ENCODE measurements at regions not wholly inside any gene's neighbourhood (a gene's known extent, or its start where the extent isn't known, plus 50 kb on each side); places are given as distances from the start of the nearest gene placed in this dataset.

DNA sequence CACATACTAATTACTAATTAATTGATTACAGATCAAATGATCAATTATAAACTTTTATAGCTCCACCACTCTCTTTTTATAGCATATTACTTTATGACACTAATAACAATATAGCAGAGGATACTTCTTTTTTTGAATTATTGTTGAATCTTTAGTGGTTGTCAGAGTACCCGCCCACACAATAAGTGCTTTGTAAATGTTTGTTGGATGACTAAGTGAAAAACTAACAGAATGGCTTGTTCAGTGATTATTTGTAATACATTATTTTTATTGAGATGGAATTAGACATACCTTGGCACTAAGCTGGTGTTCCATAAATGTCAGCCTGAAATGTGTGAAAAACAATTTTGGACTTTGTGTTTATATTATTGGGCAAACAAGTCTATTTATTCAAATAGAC is 670.5 kb upstream of the ATXN7L3B start:
- no peak for TF ChIP-seq TCF12 (IDR thresholded peaks at IDR 0.05; ENCODE audit: low read depth)
- TF ChIP-seq, protein P1, sequence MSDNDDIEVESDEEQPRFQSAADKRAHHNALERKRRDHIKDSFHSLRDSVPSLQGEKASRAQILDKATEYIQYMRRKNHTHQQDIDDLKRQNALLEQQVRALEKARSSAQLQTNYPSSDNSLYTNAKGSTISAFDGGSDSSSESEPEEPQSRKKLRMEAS (IDR thresholded peaks at IDR 0.05) = no peak
- no peak for TF ChIP-seq YY1 (IDR thresholded peaks at IDR 0.05; ENCODE audit: low read depth)
- no peak for TF ChIP-seq REST (IDR thresholded peaks at IDR 0.05; ENCODE audit: low read depth)
- no peak for TF ChIP-seq EP300 (IDR thresholded peaks at IDR 0.05; ENCODE audit: borderline replicate concordance)
- no peak for TF ChIP-seq EGR1 (IDR thresholded peaks at IDR 0.05)
- no peak for TF ChIP-seq CEBPB (IDR thresholded peaks at IDR 0.05)
- no peak for TF ChIP-seq TAF1 (IDR thresholded peaks at IDR 0.05; ENCODE audit: low read depth)
- TF ChIP-seq RAD21 (IDR thresholded peaks at IDR 0.05; ENCODE audit: low read depth) = no peak
- TF ChIP-seq, protein P2, sequence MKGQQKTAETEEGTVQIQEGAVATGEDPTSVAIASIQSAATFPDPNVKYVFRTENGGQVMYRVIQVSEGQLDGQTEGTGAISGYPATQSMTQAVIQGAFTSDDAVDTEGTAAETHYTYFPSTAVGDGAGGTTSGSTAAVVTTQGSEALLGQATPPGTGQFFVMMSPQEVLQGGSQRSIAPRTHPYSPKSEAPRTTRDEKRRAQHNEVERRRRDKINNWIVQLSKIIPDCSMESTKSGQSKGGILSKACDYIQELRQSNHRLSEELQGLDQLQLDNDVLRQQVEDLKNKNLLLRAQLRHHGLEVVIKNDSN (IDR thresholded peaks at IDR 0.05) = no peak
- TF ChIP-seq FOXM1 (IDR thresholded peaks at IDR 0.05; ENCODE audit: borderline replicate concordance, low read depth) = no peak
- no peak for TF ChIP-seq ZBTB7A (IDR thresholded peaks at IDR 0.05; ENCODE audit: low read depth)
- TF ChIP-seq CREB1 (IDR thresholded peaks at IDR 0.05; ENCODE audit: low read depth) = no peak
- TF ChIP-seq NFIC (IDR thresholded peaks at IDR 0.05) = no peak

All from Ishikawa (cell line).